Body of pancreas (tissue), 4 donors: ENCODE measurements at regions not wholly inside any gene's neighbourhood (a gene's known extent, or its start where the extent isn't known, plus 50 kb on each side); places are given as distances from the start of the nearest gene placed in this dataset.

ENCODE experiments used
- ATAC-seq: fragments of 150-250 bp; one replicate; pipeline ENCODE4 v1.9.1; 2016
- DNase-seq, 4 donors: peaks; one replicate each; pipeline ENCODE4 v3.0.0-alpha.2; 2019
- H3K27ac ChIP-seq, 4 donors: fragments of 200-600 bp; sonication (generic); 1 replicate in 3 of 4; 2 replicates in 1 of 4; pipeline versions ENCODE4 v1.5.1 to v1.6.1; 2016 to 2019; ENCODE audit warnings: mild to moderate bottlenecking in 1 of 4, mixed read lengths in 1 of 4, moderate library complexity in 1 of 4
- H3K27me3 ChIP-seq, 2 donors: fragments of 200-600 bp; sonication (generic); one replicate each; pipeline ENCODE4 v1.6.0; 2016; ENCODE audit warnings: mild to moderate bottlenecking in 1 of 2
- H3K36me3 ChIP-seq, 2 donors: fragments of 200-600 bp; sonication (generic); replicated peaks in 1 of 2; 2 replicates each; pipeline ENCODE4 v1.5.1; 2016; ENCODE audit warnings: low read depth in 2 of 2; ENCODE audit not compliant: insufficient read depth in 1 of 2
- H3K4me1 ChIP-seq: fragments of 200-600 bp; sonication (generic); one replicate; pipeline ENCODE4 v1.6.0; 2016
- H3K4me3 ChIP-seq, 2 donors: fragments of 200-600 bp; sonication (generic); 1 replicate in 1 of 2; 2 replicates in 1 of 2; pipeline ENCODE4 v1.5.1; 2016 to 2019
- H3K9me3 ChIP-seq, 3 donors: fragments of 200-600 bp; sonication (generic); 1 replicate in 2 of 3; 2 replicates in 1 of 3; pipeline ENCODE4 v1.5.1; 2016
- CTCF ChIP-seq, 7 experiments: fragments of 450-650 bp in 4 of 7; fragments of 200-600 bp in 3 of 7; sonication (generic) in 3 of 7; IDR thresholded peaks; one replicate each; pipeline ENCODE4 v1.5.1; 2016 to 2019; ENCODE audit warnings: antibody characterized with exemption in 7 of 7
- POLR2A ChIP-seq, 3 donors: fragments of 450-650 bp; IDR thresholded peaks; one replicate each; pipeline ENCODE4 v1.6.1; 2016; ENCODE audit warnings: antibody characterized with exemption in 3 of 3, mild to moderate bottlenecking in 2 of 3
- WGBS, 2 donors: methylation state at CpG; one replicate each; pipeline ENCODE4 v1.1.5; 2017; 5-methylcytosine and 5-hydroxymethylcytosine counted together
- intact Hi-C: fragments of 100-400 bp; cut with DNase I; formaldehyde crosslinking; loops from one replicate; pipeline ENCODE4 v1.15.1; 2023

GRCh38 chr11:70618431-70619101, 220.2 kb downstream of the CTTN start:
- Histone ChIP-seq H3K4me1 (no peaks in the 10 kb centered on the region), H3K4me3 (no peak overlapping the region), H3K36me3 (no peaks in the 10 kb centered on the region), H3K9me3 (no peaks in the 10 kb centered on the region), H3K27me3 (no peaks in the 10 kb centered on the region), H3K27ac (no peak overlapping the region)
- peak in 2 of 4 donors; percentile 7 to 22 for DNase-seq
- intact Hi-C loops, result no loop called here
- peak; percentile 21 for ATAC-seq
- WGBS, 2 donors, result 83 to 93% methylated on average over 20 to 22 of the region's 22 CpGs
- TF ChIP-seq POLR2A (IDR thresholded peaks at IDR 0.05) (no peak), CTCF (IDR thresholded peaks at IDR 0.05) (no peak)

GRCh38 chr11:70619591-70619990, 221.3 kb downstream of the CTTN start:
- WGBS, 2 donors, result 88 to 96% methylated on average over 7 of the region's 7 CpGs
- Histone ChIP-seq H3K27me3 (no peaks in the 10 kb centered on the region), H3K36me3 (no peaks in the 10 kb centered on the region), H3K27ac (no peak overlapping the region), H3K4me1 (no peaks in the 10 kb centered on the region), H3K4me3 (no peak overlapping the region), H3K9me3 (no peaks in the 10 kb centered on the region)
- no peak for TF ChIP-seq POLR2A (IDR thresholded peaks at IDR 0.05)
- no peak for TF ChIP-seq CTCF (IDR thresholded peaks at IDR 0.05)
- intact Hi-C loops, result no loop called here
- no peak for ATAC-seq
- DNase-seq, result no peak

GRCh38 chr11:70620510-70621184, 222.3 kb downstream of the CTTN start:
- Histone ChIP-seq H3K27ac (no peak overlapping the region), H3K9me3 (no peaks in the 10 kb centered on the region), H3K4me1 (no peaks in the 10 kb centered on the region), H3K4me3 (no peak overlapping the region), H3K36me3 (no peaks in the 10 kb centered on the region), H3K27me3 (no peaks in the 10 kb centered on the region)
- TF ChIP-seq CTCF (IDR thresholded peaks at IDR 0.05), result no peak
- TF ChIP-seq POLR2A (IDR thresholded peaks at IDR 0.05), result no peak
- WGBS, 2 donors, result 93 to 98% methylated on average over 9 to 12 of the region's 12 CpGs
- no peak for DNase-seq
- intact Hi-C loops, result no loop called here
- ATAC-seq, result no peak

- H3K27me3 ChIP-seq, result no peaks in the 10 kb centered on the region
- no peaks in the 10 kb centered on the region for H3K36me3 ChIP-seq
- TF ChIP-seq POLR2A (IDR thresholded peaks at IDR 0.05) (no peak), CTCF (IDR thresholded peaks at IDR 0.05) (no peak)
- H3K27ac ChIP-seq, result no peak overlapping the region
- ATAC-seq (no peak), DNase-seq (no peak)
- intact Hi-C loops, result no loop called here
- H3K4me3 ChIP-seq, result no peak overlapping the region
- no peaks in the 10 kb centered on the region for H3K4me1 ChIP-seq
- 93 to 94% methylated on average over 6 of the region's 6 CpGs for WGBS, 2 donors
- H3K9me3 ChIP-seq, result no peaks in the 10 kb centered on the region
These were observed 222.9 kb downstream of the CTTN start for GRCh38 chr11:70621241-70621640.

GRCh38 chr11:70622091-70622490, 223.8 kb downstream of the CTTN start:
- H3K9me3 ChIP-seq, result no peaks in the 10 kb centered on the region
- TF ChIP-seq POLR2A (IDR thresholded peaks at IDR 0.05), result no peak
- TF ChIP-seq CTCF (IDR thresholded peaks at IDR 0.05), result no peak
- H3K4me3 ChIP-seq, result no peak overlapping the region
- H3K27ac ChIP-seq, result no peak overlapping the region
- DNase-seq (no peak), ATAC-seq (no peak)
- H3K27me3 ChIP-seq, result no peaks in the 10 kb centered on the region
- intact Hi-C loops, result no loop called here
- 96 to 100% methylated on average over 2 to 9 of the region's 9 CpGs for WGBS, 2 donors
- H3K36me3 ChIP-seq, result no peaks in the 10 kb centered on the region
- no peaks in the 10 kb centered on the region for H3K4me1 ChIP-seq
